Osteocyte (in vitro differentiated cells): ENCODE measurements at regions not wholly inside any gene's neighbourhood (a gene's known extent, or its start where the extent isn't known, plus 50 kb on each side); places are given as distances from the start of the nearest gene placed in this dataset.
"Not testable (repeated sequence)": the region's sequence is repeated elsewhere in the genome, so short reads cannot be mapped to it uniquely, and the experiment has no call there.

Experiments
- DNase-seq: peaks from one replicate; pipeline ENCODE4 v3.0.0; 2021; ENCODE audit warnings: mixed read lengths; ENCODE audit not compliant: unreplicated experiment; ENCODE audit errors: extremely low spot score
- H3K27ac Mint-ChIP-seq: one replicate; pipeline ENCODE4 v1.8.0; 2021; ENCODE audit warnings: mild to moderate bottlenecking, mixed read lengths; ENCODE audit not compliant: unreplicated experiment
- H3K27me3 Mint-ChIP-seq: one replicate; pipeline ENCODE4 v1.8.0; 2021; ENCODE audit warnings: mixed read lengths; ENCODE audit not compliant: unreplicated experiment
- H3K36me3 Mint-ChIP-seq: one replicate; pipeline ENCODE4 v1.8.0; 2021; ENCODE audit warnings: mixed read lengths; ENCODE audit not compliant: unreplicated experiment
- H3K4me1 Mint-ChIP-seq: one replicate; pipeline ENCODE4 v1.8.0; 2021; ENCODE audit warnings: mixed read lengths; ENCODE audit not compliant: unreplicated experiment
- H3K4me3 Mint-ChIP-seq: one replicate; pipeline ENCODE4 v1.8.0; 2021; ENCODE audit warnings: mild to moderate bottlenecking, moderate library complexity, mixed read lengths; ENCODE audit not compliant: unreplicated experiment
- H3K9me3 Mint-ChIP-seq: one replicate; pipeline ENCODE4 v1.8.0; 2021; ENCODE audit warnings: mixed read lengths; ENCODE audit not compliant: unreplicated experiment
- TF ChIP-seq, protein P1 (sequence below): fragments of 200-600 bp; sonication (generic); IDR thresholded peaks from 2 replicates; pipeline ENCODE4 v1.5.0; 2021; ENCODE audit warnings: antibody characterized with exemption, mild to moderate bottlenecking, moderate library complexity

- Mint-ChIP-seq H3K4me3 (no peak overlapping the region), H3K27ac (no peak overlapping the region), H3K4me1 (no peaks in the 10 kb centered on the region), H3K9me3 (peaks cover 38% of the 10 kb centered on the region), H3K27me3 (no peaks in the 10 kb centered on the region), H3K36me3 (no peaks in the 10 kb centered on the region)
- DNase-seq: no peak
- TF ChIP-seq, protein P1, sequence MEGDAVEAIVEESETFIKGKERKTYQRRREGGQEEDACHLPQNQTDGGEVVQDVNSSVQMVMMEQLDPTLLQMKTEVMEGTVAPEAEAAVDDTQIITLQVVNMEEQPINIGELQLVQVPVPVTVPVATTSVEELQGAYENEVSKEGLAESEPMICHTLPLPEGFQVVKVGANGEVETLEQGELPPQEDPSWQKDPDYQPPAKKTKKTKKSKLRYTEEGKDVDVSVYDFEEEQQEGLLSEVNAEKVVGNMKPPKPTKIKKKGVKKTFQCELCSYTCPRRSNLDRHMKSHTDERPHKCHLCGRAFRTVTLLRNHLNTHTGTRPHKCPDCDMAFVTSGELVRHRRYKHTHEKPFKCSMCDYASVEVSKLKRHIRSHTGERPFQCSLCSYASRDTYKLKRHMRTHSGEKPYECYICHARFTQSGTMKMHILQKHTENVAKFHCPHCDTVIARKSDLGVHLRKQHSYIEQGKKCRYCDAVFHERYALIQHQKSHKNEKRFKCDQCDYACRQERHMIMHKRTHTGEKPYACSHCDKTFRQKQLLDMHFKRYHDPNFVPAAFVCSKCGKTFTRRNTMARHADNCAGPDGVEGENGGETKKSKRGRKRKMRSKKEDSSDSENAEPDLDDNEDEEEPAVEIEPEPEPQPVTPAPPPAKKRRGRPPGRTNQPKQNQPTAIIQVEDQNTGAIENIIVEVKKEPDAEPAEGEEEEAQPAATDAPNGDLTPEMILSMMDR: no peak
Observed at GRCh38 chr18:1147730-1148129, 243.1 kb downstream of the ADCYAP1 start.

DNA sequence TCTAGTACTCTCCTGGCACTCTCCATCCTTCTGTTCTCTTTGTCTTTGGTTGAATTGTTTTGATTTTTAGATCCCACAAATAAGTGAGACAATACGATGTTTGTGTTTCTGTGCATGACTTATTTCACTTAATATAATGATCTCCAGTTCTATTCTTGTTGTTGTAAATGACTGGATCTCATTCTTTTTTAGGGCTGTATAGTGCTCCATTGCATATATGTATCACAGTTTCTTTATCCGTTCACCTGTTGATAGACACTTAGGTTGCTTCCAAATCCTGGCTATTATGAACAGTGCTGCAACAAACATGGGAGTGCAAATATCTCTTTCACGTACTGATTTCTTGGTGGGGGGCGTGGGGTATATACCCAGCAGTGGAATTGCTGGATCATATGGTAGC is 245.0 kb downstream of the ADCYAP1 start:
- TF ChIP-seq, protein P1: no peak
- Mint-ChIP-seq H3K9me3 (peaks cover 25% of the 10 kb centered on the region), H3K27ac (no peak overlapping the region), H3K4me3 (no peak overlapping the region), H3K4me1 (no peaks in the 10 kb centered on the region), H3K36me3 (no peaks in the 10 kb centered on the region), H3K27me3 (no peaks in the 10 kb centered on the region)
- no peak for DNase-seq

- TF ChIP-seq, protein P1: no peak
- Mint-ChIP-seq H3K36me3 (no peaks in the 10 kb centered on the region), H3K9me3 (peaks cover 25% of the 10 kb centered on the region), H3K27me3 (no peaks in the 10 kb centered on the region), H3K4me3 (no peak overlapping the region), H3K4me1 (no peaks in the 10 kb centered on the region), H3K27ac (no peak overlapping the region)
- no peak for DNase-seq
Observed at GRCh38 chr18:1150344-1150743, 245.7 kb downstream of the ADCYAP1 start.

- not testable (repeated sequence) for H3K27ac Mint-ChIP-seq, H3K4me3 Mint-ChIP-seq, DNase-seq, H3K4me1 Mint-ChIP-seq, H3K36me3 Mint-ChIP-seq, H3K27me3 Mint-ChIP-seq
- peaks cover 25% of the 10 kb centered on the region for H3K9me3 Mint-ChIP-seq
Observed at GRCh38 chr18:1152958-1153357, 248.3 kb downstream of the ADCYAP1 start.

DNA sequence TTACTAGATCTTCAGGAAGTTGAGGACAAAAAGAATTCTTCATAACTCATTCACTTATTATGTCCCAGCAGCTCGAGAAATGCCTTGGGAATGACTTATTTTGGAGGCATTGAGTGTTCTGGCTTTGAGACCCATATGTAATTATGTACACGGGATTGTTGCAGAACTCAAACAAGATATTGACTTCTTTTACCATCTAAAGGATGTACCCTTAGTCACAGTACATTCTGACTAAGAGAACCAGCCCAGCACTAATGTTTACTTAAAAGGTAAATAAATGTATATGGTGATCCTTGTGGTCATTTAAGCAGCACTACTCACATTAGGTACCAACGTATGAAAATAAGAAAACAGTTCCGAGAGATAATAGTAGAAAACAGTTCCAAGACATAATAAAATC is 268.9 kb downstream of the ADCYAP1 start:
- Mint-ChIP-seq H3K27me3 (no peaks in the 10 kb centered on the region), H3K4me1 (no peaks in the 10 kb centered on the region)

More for the DNA sequence above, 268.9 kb downstream of the ADCYAP1 start:
- Mint-ChIP-seq H3K9me3 (peaks cover 39% of the 10 kb centered on the region), H3K36me3 (peaks cover 6% of the 10 kb centered on the region), H3K27ac (no peak overlapping the region), H3K4me3 (no peak overlapping the region)
- TF ChIP-seq, protein P1: no peak
- no peak for DNase-seq
